ENCODE measurements at regions not wholly inside any gene's neighbourhood (a gene's known extent, or its start where the extent isn't known, plus 50 kb on each side); places are given as distances from the start of the nearest gene placed in this dataset.

GRCh38 chr1:242747233-242747632, 222.7 kb upstream of the PLD5 start:
- BruUV-seq (replicated peaks), result no TSS peak
- ATAC-seq (no peak), DNase-seq (ENCODE audit: low spot score) (no peak), FAIRE-seq (no peak)
- no peaks in the 10 kb centered on the region for H3K79me2 ChIP-seq (ENCODE audit: insufficient read depth, low read length)
- H2AFZ ChIP-seq (ENCODE audit: low read length), result no peak overlapping the region
- in situ Hi-C loops (cut with HindIII; ENCODE audit: extremely low pct_ligation_motif_present, low pct_unique_long_range_greater_than_20kb) (no loop called here), intact Hi-C loops (cut with micrococcal nuclease; ENCODE audit: unreplicated experiment) (no loop called here)
- H3K4me2 ChIP-seq (ENCODE audit: low read depth, low read length), result no peak overlapping the region
- no peak overlapping the region for H3K9ac ChIP-seq (ENCODE audit: insufficient read depth, low read depth, low read length)
- ChIA-PET POLR2A (no interaction called here), CTCF (ENCODE audit: low intra/inter-chr PET ratio, low total read pairs) (no interaction called here)
- no peaks in the 10 kb centered on the region for H3K4me1 ChIP-seq (ENCODE audit: insufficient read depth, low read length)
- H3K36me3 ChIP-seq (replicated peaks in 1 of 2; ENCODE audit: control insufficient read depth in 1 of 2, insufficient read depth in 2 of 2, low read length in 2 of 2), result no peaks in the 10 kb centered on the region
- H3K4me3 ChIP-seq (replicated peaks in 1 of 3; ENCODE audit: insufficient read depth in 1 of 3, low read depth in 2 of 3, low read length in 3 of 3), result no peak overlapping the region
- H3K27me3 ChIP-seq (ENCODE audit: control insufficient read depth in 1 of 2, insufficient read depth in 2 of 2, low read length in 2 of 2), result no peaks in the 10 kb centered on the region
- TF ChIP-seq MNT (IDR thresholded peaks at IDR 0.05) (peak; percentile 85), ZBTB44 (CRISPR knock-in tag; IDR thresholded peaks at IDR 0.05) (no peak)
- no peak overlapping the region for H3K27ac ChIP-seq (ENCODE audit: extremely low read length, insufficient read depth, low read length)
- H4K20me1 ChIP-seq (ENCODE audit: insufficient read depth, low read length), result no peaks in the 10 kb centered on the region
- no peaks in the 10 kb centered on the region for H3K9me3 ChIP-seq (ENCODE audit: low read length)
- 16% methylated on average over 5 of the region's 5 CpGs for WGBS (ENCODE audit: low lambda C conversion rate)

GRCh38 chr1:242745079-242745478, 220.6 kb upstream of the PLD5 start:
- no peak for ATAC-seq
- intact Hi-C loops (cut with micrococcal nuclease; ENCODE audit: unreplicated experiment) (no loop called here), in situ Hi-C loops (cut with HindIII; ENCODE audit: extremely low pct_ligation_motif_present, low pct_unique_long_range_greater_than_20kb) (no loop called here)
- Histone ChIP-seq H4K20me1 (ENCODE audit: insufficient read depth, low read length) (no peaks in the 10 kb centered on the region), H3K4me1 (ENCODE audit: insufficient read depth, low read length) (no peaks in the 10 kb centered on the region), H3K27me3 (ENCODE audit: control insufficient read depth in 1 of 2, insufficient read depth in 2 of 2, low read length in 2 of 2) (no peaks in the 10 kb centered on the region), H3K27ac (ENCODE audit: extremely low read length, insufficient read depth, low read length) (no peak overlapping the region), H3K9ac (ENCODE audit: insufficient read depth, low read depth, low read length) (no peak overlapping the region), H3K4me2 (ENCODE audit: low read depth, low read length) (no peak overlapping the region), H3K36me3 (replicated peaks in 1 of 2; ENCODE audit: control insufficient read depth in 1 of 2, insufficient read depth in 2 of 2, low read length in 2 of 2) (no peaks in the 10 kb centered on the region), H2AFZ (ENCODE audit: low read length) (no peak overlapping the region), H3K9me3 (ENCODE audit: low read length) (peaks cover 6% of the 10 kb centered on the region; the same call in 1 of the 2 replicates), H3K4me3 (replicated peaks in 1 of 3; ENCODE audit: insufficient read depth in 1 of 3, low read depth in 2 of 3, low read length in 3 of 3) (no peak overlapping the region), H3K79me2 (ENCODE audit: insufficient read depth, low read length) (no peaks in the 10 kb centered on the region)
- no peak for DNase-seq (ENCODE audit: low spot score)
- BruUV-seq (replicated peaks), result no TSS peak
- WGBS (ENCODE audit: low lambda C conversion rate), result 38% methylated on average over 1 of the region's 1 CpG
- ChIA-PET POLR2A (no interaction called here), CTCF (ENCODE audit: low intra/inter-chr PET ratio, low total read pairs) (no interaction called here)
- FAIRE-seq, result no peak
- TF ChIP-seq PATZ1 (CRISPR knock-in tag; IDR thresholded peaks at IDR 0.05), result no peak
- no peak for TF ChIP-seq PTBP1 (IDR thresholded peaks at IDR 0.05; ENCODE audit: low read depth, low read length, poor library complexity, severe bottlenecking)
- TF ChIP-seq ZNF574 (CRISPR knock-in tag; IDR thresholded peaks at IDR 0.05), result no peak
- no peak for TF ChIP-seq HDAC2 (CRISPR knock-in tag; IDR thresholded peaks at IDR 0.05)
- no peak for TF ChIP-seq KDM5A (IDR thresholded peaks at IDR 0.05; ENCODE audit: borderline replicate concordance, low read length)
- TF ChIP-seq CREB3 (CRISPR knock-in tag; IDR thresholded peaks at IDR 0.05), result no peak
- TF ChIP-seq ZMAT5 (CRISPR knock-in tag; IDR thresholded peaks at IDR 0.05; ENCODE audit: borderline replicate concordance, low read depth), result no peak
